ELF-1 (cell line): ENCODE measurements at regions not wholly inside any gene's neighbourhood (a gene's known extent, or its start where the extent isn't known, plus 50 kb on each side); places are given as distances from the start of the nearest gene placed in this dataset.

Source experiments
- DNase-seq: peaks from one replicate; pipeline ENCODE4 v3.0.0-alpha.2; 2016; ENCODE audit warnings: low read depth, low spot score

DNA sequence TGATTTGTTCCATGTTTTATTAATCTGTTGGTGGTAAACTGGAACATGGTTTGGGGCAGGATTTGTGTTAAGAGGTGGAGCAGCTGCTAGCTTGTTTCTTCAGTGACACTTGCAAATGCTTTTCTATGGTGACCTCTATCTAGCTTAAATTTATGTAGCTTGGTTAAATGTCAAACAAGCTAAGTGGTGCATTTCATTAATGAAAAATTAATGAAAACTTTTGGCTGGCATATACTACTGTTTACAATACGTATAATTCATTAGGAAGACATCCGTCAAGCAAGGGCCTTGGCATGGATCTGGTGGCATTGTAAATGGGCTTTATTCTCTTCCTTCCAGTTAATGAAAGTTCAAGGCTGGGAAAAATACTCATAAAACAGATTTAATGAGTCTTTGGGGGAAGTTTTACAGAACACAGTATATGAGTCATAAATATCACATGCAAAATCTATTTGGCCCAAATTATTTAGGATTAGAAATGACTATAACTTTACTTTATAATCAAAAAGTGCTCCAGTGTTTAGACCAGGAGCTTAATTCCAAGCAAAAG is 807.7 kb upstream of the SEL1L start:
- no peak for DNase-seq

- DNase-seq: no peak
Observed at GRCh38 chr14:82342596-82342995, 808.9 kb upstream of the SEL1L start.

DNA sequence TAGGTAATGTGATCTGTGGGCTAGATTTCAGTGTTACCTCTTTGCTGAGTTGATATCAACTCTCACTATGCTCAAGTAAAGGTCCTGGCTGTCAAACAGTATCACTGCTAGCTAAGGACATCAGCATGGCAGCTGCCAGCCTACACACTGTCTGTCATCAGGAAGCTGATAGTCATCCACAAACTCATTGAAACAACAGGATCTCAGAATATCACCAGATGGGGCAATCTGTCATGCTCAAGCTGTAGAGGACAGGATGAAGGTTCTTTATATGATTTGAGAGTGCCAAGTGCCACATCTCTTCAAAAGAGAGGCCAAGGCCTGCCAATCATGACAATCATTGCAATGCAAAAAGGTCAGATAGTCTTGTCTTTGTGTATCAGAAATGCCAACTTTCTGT is 811.5 kb upstream of the SEL1L start:
- DNase-seq: no peak

DNA sequence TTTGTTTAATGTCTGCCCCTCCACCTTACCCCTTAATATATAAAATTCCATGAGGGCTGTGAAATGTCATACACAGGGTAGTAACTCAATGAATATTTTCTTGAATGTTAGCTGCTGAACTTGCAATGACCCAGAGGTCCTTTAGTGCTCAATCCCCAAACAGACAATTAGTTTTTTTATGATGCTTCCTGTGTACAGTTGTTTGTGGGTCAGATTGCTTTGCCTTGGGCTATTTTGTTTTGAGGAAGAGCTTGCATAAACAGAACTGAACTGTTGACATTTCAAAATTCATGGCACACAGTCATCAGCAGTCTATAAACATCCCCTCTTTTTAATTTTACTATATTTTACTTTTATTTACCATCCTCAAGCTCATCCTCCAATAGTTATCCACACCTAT is 820.5 kb upstream of the SEL1L start:
- DNase-seq: no peak

- no peak for DNase-seq
Observed at GRCh38 chr14:82359201-82359600, 825.5 kb upstream of the SEL1L start.

DNA sequence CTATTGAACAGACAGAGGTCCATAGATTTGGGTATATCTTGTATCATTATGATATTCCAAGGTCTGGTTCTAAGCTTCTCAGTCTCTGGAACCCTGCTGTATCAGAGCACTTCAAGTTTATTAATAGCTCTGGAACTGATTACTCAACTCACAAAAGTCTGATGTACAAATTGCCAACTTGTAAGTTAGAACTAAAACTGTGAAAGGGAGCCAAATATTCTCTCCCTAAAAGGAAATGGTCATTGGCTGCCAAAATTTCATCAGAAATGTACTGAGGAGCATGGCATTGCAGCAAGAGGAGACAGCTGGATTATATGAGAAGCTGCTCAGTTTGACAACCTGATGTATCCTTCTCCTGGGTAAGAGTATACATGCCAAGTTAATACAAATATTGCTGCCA is 828.8 kb upstream of the SEL1L start:
- DNase-seq: no peak

DNA sequence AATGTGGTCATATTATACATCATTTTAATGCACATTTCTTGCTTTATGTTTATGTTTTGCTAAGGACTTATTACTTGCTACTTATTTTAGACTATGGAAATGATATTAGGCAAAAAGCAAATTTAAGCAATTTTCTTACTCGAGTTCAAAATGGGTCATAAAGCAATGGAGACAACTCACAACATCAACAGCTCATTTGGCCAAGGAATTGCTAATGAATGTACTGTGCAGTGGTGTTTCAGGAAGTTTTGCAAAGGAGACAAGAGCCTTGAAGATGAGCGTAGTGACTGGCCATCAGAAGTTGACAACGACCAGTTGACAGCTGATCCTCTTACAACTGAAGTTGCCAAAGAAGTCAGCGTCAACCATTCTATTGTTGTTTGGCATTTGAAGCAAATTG is 831.8 kb upstream of the SEL1L start:
- DNase-seq: no peak

GRCh38 chr14:82366803-82367202 is 833.1 kb upstream of the SEL1L start:
- no peak for DNase-seq

- no peak for DNase-seq
Observed at GRCh38 chr14:82379291-82379690, 845.6 kb upstream of the SEL1L start.

DNA sequence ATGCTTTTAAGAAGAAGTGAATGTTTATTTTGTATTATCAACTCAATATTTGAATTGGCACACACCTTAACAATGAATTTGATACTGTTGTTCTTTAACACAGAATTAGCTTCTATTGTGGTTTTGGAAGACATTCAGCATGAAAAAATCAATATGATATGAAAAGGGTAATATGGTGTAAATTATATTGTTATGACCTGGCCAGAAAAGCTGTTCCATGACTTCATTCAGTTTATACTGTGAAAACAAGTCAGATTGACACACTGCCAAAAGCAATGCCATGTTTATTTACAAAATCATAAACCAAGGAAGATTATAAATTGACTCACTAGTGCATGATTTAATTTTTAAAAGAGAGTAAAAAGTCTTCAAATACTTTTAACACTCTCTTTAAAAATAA is 851.4 kb upstream of the SEL1L start:
- DNase-seq: no peak

GRCh38 chr14:82387699-82388098 is 854.0 kb upstream of the SEL1L start:
- no peak for DNase-seq

DNA sequence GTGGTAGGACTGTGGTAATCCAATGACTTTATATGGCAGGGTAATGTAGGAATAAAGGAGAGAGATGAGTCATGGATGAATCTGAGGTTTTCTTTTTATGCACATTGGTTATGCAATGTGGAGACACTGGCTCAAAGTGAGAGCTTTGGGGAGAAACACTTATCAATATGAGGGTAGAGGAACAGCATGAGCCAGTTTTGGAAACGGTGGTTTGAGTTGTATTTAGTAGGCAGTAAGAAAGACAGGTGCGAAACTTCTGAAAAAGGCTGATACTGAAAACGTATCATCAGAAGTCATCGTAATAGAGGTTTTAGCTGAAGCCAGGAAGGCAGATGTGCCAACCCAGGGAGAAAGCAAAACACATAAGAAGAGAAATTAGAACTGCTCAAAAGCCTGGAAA is 854.8 kb upstream of the SEL1L start:
- no peak for DNase-seq

DNA sequence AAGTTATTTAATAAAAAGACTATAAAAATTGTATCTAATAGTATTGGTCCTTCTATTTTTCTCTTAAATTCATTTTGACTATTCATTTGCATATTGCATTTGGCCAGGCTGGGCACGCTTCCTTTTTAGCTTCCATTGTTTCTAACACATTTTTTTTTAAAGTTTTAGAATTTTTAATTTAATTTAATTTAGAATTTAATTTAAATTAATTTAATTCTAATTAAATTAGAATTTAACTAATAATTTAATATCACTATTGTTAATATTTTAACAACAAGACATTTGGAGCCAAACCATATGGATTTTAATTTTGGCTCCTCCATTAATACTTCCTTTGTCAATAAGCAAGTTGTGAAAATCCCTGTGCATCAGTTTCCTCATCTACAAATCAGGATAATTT is 856.9 kb upstream of the SEL1L start:
- DNase-seq: no peak

DNA sequence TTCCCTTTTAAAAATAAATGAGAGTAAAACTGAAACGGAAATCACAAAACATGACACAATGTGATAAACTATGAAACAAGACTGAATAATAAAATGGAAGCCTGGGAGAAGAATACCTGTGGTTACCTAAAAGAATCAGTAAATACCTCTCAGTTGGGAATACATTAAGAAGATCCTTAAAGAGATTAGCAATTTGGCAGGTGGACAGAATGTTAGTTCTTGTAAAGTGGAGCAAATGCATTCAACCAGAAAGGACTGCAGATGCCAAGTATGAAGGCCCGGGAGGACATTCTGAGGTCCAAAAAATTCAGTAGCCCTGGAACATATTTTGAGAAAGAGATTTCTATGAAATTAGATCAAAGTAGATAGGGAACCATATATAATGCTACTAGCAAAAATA is 861.3 kb upstream of the SEL1L start:
- no peak for DNase-seq

GRCh38 chr14:82398256-82398655 is 864.6 kb upstream of the SEL1L start:
- DNase-seq: no peak

- DNase-seq: no peak
Observed at GRCh38 chr14:82403987-82404386, 870.3 kb upstream of the SEL1L start.

DNA sequence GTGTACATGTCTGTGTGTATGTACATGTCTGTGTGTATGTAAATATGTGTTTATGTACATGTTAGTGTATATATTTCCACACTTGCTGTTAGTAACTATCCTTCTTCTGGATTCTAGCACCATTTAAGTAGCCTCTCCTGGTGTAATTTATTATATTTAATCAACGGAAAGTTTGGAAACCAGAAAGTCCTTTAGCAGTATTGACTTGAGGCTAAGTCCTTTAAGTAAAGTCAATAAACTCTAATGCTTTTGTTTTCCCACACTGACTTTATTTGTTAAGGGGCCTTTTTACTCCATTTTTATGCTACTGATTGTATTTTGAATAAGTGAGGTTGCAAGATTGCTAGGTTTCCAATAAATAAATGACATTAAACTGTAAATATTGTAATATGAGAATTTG is 876.4 kb upstream of the SEL1L start:
- no peak for DNase-seq

GRCh38 chr14:82411298-82411697 is 877.6 kb upstream of the SEL1L start:
- no peak for DNase-seq

DNA sequence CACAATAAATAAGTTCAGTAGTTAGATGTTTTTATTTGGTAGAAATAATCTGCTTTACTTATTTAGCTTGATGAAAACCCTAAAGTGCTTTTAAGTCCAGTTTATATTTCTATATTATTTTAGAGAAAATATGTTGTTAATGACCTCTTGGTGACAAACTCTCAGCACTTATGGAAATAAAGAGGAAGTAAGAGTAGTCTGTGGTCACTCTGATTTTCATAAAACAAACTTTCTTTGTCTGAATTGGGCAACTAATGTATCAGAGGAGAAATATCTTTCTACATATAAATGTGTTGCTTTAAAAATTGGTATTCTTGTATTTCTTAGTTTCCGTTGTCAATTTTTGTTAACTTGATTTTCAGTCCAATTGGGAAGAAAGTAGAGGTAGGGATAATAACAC is 878.9 kb upstream of the SEL1L start:
- DNase-seq: no peak

DNA sequence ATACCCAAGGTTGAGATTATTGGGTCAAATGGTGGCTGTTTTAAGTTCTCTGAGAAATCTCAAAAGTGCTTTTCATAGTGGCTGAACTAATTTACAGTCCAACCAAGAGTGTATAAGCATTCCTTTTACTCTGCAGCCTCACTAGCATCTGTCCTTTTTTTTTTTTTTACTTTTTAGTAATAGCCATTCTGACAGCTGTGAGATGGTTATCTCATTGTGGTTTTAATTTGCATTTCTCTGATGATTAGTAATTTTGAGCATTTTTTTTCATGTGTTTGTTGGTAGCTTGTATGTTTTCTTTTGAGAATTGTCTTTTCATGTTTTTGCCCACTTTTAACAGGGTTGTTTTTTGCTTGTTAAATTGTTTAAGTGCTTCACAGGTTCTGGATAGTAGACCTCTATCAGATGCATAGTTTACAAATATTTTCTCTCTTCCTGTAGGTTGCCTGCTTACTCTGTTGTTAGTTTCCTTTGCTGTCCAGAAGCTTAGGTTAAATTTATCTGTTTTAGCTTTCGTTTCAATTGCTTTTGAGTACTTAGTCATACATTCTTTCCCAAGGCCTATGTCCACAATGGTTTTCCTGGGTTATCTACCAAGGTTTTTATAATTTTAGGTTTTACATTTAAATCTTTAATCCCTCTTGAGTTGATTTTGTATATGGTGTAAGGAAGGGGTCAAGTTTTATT is 881.3 kb upstream of the SEL1L start:
- no peak for DNase-seq

GRCh38 chr14:82419933-82420332 is 886.3 kb upstream of the SEL1L start:
- no peak for DNase-seq

DNA sequence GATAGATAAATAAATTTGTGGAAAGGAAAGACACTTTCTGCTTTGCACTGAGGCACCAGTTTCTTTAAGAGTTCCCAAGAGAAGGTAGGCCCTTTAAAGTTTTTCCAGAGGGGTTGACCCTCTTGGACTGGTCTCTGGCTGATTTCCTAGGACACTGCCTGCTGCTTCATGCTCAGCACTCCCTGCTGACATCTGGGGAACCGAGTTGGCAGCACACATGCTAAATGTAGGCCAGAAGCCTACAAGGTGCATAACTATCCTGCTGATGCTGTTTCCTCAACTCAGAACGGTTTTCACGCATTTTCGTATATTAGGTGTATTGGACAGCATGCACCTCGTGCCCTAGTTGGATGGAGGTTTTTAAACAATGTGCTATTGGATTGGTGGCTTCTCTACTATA is 887.2 kb upstream of the SEL1L start:
- no peak for DNase-seq

- no peak for DNase-seq
Observed at GRCh38 chr14:82421286-82421685, 887.6 kb upstream of the SEL1L start.

GRCh38 chr14:82422230-82422629 is 888.6 kb upstream of the SEL1L start:
- DNase-seq: no peak
